Right renal pelvis (tissue), 4 donors: ENCODE measurements at regions not wholly inside any gene's neighbourhood (a gene's known extent, or its start where the extent isn't known, plus 50 kb on each side); places are given as distances from the start of the nearest gene placed in this dataset.

Source experiments
- DNase-seq, 4 donors: peaks; one replicate each; pipeline ENCODE4 v3.0.0-alpha.2; 2013; ENCODE audit warnings: low read depth in 4 of 4, low spot score in 3 of 4, missing footprints in 1 of 4

DNA sequence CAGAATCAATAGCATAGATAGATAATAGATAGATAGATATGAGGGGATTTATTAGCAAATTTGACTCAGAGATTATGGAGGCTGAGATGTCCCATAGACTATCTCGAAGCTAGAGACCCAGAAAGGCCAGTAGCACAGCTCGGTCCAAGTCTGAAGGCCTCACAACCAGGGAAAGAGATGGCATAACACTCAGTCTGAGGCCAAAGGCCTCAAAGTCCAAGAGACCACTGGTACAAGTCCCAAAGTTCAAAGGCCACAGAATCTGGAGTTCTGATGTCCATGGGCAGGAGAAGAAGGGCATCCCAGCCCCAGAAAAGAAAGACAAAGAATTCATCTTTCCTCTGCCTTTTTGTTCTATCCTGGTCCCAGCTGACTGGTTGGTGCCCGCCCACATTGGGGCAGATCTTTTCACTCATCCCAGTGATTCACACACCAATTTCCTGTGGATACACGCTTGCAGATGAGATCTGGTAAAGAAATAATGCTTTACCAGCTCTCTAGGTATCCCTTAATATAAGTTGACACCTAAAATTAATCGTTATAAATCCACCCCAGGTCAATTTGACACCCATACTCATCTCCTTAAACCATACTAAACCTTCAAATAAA, 127.8 kb upstream of the FBN2 start:
- no peak for DNase-seq

DNA sequence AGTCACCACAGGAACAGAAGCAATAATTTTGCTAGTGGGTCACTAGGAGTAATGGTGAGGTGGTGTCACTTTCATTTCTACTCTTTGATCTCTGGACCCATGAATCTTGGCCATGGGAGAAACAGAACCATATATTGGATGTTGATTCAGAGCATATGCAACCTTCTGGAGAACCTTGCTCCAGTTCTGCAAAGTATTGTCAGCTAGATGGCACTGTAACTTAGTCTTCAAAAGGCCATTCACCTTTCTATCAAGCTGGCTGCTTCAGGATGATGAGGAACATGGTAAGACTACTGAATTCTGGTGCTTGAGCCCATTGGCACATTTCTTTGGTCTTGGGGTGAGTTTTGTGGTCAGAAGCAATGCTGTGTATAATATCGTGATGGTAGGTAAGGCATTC, 129.1 kb upstream of the FBN2 start:
- DNase-seq: no peak

- DNase-seq: no peak
These were observed 129.7 kb upstream of the FBN2 start for GRCh38 chr5:128667751-128668150.

GRCh38 chr5:128668921-128669320, 130.9 kb upstream of the FBN2 start:
- no peak for DNase-seq

DNA sequence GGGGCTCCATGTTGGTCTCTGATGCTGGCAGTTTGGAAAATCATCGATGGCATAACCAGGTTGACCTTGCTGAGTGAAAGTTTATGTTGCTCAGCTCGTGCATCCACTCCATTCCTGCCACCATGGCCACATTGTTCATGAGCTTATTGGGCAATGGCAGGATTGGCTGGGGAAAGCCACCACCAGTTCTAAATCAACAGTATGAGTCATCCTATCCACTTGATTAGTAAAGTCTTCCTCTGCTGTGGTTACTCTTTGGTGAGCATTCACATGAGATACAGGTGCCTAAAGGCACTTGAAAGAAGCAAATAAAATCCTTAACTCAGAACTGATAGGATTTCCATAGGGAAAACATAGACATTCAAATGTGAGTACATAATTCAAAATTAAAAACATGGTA, 131.8 kb upstream of the FBN2 start:
- no peak for DNase-seq

DNA sequence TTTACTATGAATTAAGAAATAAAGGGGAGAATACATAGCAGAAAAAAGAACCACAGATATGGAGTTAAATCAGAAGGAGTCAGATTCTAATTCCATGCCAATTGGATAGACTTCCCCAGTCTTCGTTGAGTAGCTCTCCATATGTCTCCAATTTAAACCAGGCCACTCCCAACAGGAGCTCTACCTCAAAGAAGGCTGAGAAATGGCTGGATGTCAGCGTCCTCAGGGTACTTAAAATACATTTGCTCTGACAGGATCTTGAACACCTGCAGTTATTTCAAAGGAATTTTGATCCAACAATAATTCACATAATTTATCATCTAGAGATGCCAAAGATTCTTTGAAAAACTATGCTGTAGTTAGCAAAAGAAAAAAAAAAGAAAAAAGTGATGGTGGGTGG, 133.9 kb upstream of the FBN2 start:
- DNase-seq: no peak

- no peak for DNase-seq
These were observed 135.0 kb upstream of the FBN2 start for GRCh38 chr5:128673000-128673399.

DNA sequence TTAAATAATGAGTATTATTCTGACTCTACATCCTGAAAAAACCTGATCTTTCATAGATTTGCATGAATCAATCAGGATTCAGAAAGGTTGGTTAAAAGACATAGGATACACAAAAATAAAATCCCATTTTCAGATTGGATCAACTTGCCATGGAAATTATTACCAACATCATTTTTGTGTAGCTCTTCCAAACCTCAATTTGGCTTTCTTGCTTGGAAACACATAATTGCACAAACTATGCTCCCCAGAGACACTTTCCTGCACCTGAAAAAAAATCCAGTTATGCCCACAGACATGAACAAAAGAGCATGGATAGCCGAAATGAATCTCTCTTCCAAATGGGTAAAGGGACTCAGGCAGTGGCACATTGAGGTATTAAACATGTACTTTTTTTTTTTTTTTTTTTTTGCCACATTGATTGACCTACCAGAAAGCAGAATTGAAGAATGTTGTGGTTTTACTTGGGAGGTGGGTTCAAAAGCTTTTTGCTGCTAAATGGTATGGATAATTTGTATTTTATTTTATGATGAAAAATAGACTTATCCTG, 135.4 kb upstream of the FBN2 start:
- no peak for DNase-seq

DNA sequence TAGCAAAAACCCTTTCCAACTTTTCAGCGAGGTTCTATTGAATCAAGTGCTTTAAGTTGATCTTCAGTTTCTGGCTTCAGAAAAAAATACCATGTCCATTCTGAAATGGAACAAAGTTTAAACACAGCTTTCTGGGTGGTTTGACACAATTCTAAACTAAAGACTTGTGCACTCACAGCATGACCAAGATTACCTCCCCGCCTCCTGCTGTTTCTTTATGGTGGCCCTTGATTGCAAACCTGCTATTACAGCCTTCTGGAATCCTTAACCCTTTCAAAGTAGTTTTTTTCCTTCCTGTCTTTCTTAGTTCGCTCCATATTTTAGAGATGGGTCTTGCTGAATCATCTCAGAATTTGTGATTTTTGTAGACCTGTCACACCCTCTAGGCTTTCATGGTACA, 135.9 kb upstream of the FBN2 start:
- DNase-seq: no peak

GRCh38 chr5:128674837-128675446, 136.9 kb upstream of the FBN2 start:
- no peak for DNase-seq

DNA sequence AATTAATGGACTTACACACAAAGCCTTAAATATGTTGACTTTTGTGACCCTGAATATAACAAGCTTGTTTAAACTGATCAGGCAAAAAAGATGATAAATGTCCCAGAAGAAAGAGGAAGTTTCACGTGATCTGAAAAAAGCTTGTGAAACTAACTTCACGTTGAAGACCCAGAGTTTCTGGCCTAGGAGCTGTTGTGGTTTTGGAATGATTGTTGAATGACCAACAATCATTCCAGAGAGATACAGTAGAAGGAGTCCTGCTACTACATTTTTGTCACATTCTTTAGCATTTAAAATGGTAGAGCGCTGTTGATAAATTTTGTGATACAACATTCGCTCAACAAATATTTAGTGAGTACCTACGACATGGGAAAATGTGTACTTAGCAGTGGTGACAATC, 143.1 kb upstream of the FBN2 start:
- DNase-seq: no peak

GRCh38 chr5:128681764-128682592, 143.9 kb upstream of the FBN2 start:
- no peak for DNase-seq

- DNase-seq: no peak
These were observed 144.6 kb upstream of the FBN2 start for GRCh38 chr5:128682669-128683068.

DNA sequence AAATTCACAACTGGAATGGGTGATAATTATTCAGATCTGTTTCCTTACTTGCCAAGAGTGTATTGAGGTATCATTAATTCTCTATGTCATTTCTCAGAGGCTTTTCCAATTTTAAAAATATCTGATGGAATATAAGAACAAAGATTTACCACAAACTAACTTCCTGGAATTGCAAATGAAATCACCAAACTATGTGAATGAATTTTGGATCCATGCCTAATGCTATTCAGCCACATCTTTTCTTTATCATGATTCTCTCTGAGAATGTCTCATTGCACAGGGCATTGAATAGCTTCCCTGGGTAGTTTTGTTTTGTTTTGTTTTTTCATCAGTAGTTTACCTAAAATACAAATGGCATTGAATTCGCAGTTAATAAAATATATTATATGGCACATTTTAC, 146.9 kb upstream of the FBN2 start:
- DNase-seq: no peak

GRCh38 chr5:128687930-128688329, 149.9 kb upstream of the FBN2 start:
- no peak for DNase-seq

- DNase-seq: no peak
These were observed 155.7 kb upstream of the FBN2 start for GRCh38 chr5:128693764-128694163.

GRCh38 chr5:128695791-128696530, 157.9 kb upstream of the FBN2 start:
- DNase-seq: no peak

DNA sequence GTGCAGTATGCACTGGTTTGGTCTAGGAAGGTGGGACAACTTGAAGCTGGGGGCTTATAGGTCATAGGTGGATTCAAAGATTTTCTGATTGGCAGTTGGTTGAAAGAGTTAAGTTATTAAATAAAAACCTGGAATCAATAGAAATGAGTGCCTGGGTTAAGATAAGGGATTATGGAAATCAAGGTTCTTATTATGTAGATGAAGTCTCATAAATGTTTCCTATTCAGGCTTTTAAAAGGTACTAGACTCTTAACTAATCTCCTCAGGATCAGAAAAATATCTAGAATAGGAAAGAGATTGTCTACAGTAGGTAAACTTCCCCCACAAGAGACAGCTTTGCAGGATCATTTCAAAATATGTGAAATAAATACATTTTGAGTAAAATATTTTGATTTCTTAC, 163.3 kb upstream of the FBN2 start:
- no peak for DNase-seq

GRCh38 chr5:128703322-128703721, 165.3 kb upstream of the FBN2 start:
- no peak for DNase-seq

DNA sequence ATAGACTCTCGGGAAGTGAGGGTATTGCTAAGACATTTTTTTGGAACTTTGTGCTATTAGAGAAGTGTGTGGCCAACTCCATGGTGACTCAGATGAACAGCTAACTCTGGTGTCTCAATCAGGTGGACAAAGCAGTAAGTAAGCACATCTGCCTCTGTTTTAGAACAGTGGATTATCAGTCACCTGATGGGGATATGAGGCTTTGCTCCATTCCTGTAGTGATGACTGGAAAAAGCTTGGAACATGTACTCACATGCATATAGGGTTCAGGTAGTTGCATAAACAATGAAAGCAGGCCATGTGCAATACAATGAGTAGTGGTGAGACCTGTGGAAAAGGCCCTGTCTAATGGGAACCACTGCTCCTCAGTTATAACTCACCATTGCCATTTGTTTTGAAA, 168.2 kb upstream of the FBN2 start:
- no peak for DNase-seq

GRCh38 chr5:128708841-128709240, 170.8 kb upstream of the FBN2 start:
- DNase-seq: no peak
